Neural crest cell (in vitro differentiated cells): ENCODE measurements at regions not wholly inside any gene's neighbourhood (a gene's known extent, or its start where the extent isn't known, plus 50 kb on each side); places are given as distances from the start of the nearest gene placed in this dataset.

Experiments used
- DNase-seq: peaks from one replicate; pipeline ENCODE4 v3.0.0; 2021; ENCODE audit warnings: low read depth, mixed read lengths, low spot score
- H3K27ac Mint-ChIP-seq: one replicate; pipeline ENCODE4 v1.8.0; 2021; ENCODE audit warnings: mild to moderate bottlenecking, mixed read lengths; ENCODE audit not compliant: unreplicated experiment
- H3K27me3 Mint-ChIP-seq: 2 replicates; pipeline ENCODE4 v1.8.0; 2021; ENCODE audit warnings: low read depth, mild to moderate bottlenecking, mixed read lengths
- H3K36me3 Mint-ChIP-seq: 2 replicates; pipeline ENCODE4 v1.8.0; 2021; ENCODE audit warnings: low read depth, mild to moderate bottlenecking, mixed read lengths
- H3K4me1 Mint-ChIP-seq: 2 replicates; pipeline ENCODE4 v1.8.0; 2021; ENCODE audit warnings: mixed read lengths
- H3K4me3 Mint-ChIP-seq: one replicate; pipeline ENCODE4 v1.8.0; 2021; ENCODE audit warnings: mild to moderate bottlenecking, mixed read lengths
- H3K9me3 Mint-ChIP-seq: 2 replicates; pipeline ENCODE4 v1.8.0; 2021; ENCODE audit warnings: mixed read lengths
- TF ChIP-seq, protein P1 (sequence below): fragments of 200-600 bp; sonication (generic); conservative IDR thresholded peaks from 2 replicates; pipeline ENCODE4 v1.5.0; 2021; ENCODE audit warnings: antibody characterized with exemption, mild to moderate bottlenecking

DNA sequence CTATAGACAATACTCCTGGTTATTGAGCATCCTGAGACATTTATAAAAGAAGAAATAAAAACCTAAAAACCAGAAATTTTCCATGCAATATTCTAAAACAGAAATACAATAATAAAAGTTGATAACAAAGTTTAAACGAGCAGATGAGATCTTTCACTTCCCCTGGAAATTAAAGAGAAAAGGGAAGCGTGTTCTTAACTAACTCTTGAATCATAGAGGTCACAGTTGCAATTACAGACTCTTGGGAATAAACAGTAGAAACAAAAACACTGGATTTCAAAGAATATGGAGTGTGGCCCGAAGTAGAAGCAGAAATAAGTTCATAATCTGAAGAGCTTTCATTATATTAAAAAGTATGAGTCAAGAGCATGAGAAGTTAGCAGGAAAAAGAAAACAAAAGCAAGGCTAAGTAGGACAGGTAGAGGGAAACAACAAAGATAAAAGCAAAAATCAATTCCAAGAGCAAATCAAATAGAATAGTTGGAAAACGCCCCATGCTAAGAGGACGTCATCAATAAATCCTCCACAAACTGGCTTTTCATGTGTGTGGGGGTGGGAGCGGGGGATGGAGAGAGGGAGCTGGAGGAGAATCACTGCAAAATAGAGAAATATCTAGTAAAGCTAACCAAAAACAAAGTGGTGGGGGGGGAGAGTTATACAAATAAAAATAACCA lies 55.2 kb upstream of the C10orf71 start:
- TF ChIP-seq, protein P1, sequence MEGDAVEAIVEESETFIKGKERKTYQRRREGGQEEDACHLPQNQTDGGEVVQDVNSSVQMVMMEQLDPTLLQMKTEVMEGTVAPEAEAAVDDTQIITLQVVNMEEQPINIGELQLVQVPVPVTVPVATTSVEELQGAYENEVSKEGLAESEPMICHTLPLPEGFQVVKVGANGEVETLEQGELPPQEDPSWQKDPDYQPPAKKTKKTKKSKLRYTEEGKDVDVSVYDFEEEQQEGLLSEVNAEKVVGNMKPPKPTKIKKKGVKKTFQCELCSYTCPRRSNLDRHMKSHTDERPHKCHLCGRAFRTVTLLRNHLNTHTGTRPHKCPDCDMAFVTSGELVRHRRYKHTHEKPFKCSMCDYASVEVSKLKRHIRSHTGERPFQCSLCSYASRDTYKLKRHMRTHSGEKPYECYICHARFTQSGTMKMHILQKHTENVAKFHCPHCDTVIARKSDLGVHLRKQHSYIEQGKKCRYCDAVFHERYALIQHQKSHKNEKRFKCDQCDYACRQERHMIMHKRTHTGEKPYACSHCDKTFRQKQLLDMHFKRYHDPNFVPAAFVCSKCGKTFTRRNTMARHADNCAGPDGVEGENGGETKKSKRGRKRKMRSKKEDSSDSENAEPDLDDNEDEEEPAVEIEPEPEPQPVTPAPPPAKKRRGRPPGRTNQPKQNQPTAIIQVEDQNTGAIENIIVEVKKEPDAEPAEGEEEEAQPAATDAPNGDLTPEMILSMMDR = no peak
- H3K27ac Mint-ChIP-seq = no peak overlapping the region
- H3K4me1 Mint-ChIP-seq = peaks cover 16% of the 10 kb centered on the region
- no peaks in the 10 kb centered on the region for H3K27me3 Mint-ChIP-seq
- DNase-seq = no peak
- no peaks in the 10 kb centered on the region for H3K36me3 Mint-ChIP-seq
- H3K4me3 Mint-ChIP-seq = no peak overlapping the region
- H3K9me3 Mint-ChIP-seq = peaks cover 3% of the 10 kb centered on the region

DNA sequence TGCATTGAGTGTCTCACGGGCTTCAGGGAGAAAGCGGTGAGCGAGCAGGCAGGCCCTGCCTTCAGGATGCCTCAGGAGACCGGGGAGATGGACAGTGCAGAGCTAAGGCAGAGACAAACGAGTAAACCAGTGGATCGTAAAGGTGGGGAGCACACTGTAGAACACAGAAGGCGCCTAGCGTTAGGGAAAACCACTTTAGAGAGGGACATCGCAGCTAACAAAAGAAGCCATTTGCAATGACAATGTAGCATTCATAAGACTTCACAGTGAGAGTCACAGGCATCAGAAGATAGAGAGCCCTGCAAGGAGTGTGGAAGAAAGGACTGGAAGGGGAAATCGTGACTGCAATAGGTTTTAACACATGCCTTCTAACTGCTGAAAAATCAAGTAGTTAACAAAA lies 54.9 kb upstream of the TMEM273 start:
- Mint-ChIP-seq H3K27me3 (no peaks in the 10 kb centered on the region), H3K4me3 (no peak overlapping the region), H3K27ac (peak overlapping the region; percentile 53)

DNA sequence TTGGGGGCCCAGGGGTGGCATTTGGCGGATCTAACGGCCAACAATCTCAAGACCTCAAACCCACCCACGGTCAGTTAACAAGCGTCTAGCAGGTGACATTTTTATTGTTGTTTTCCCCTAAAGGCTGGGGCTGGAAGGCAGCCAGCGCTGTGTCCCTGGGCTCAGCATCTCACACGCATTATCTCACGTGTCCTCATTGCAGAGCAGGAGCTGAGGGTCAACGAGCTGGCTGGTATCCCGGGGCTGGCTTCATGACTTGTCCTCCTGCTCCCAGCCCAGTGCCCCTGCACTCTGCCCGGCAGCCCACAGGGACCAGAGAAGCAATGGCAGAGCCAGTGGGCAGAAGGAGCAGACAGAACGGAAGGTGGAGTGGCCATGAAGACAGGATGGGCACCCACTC lies 54.4 kb upstream of the TMEM273 start:
- Mint-ChIP-seq H3K27me3 (no peaks in the 10 kb centered on the region), H3K9me3 (no peaks in the 10 kb centered on the region), H3K36me3 (no peaks in the 10 kb centered on the region), H3K4me1 (peaks cover 16% of the 10 kb centered on the region), H3K4me3 (no peak overlapping the region), H3K27ac (no peak overlapping the region)
- TF ChIP-seq, protein P1 = no peak
- DNase-seq = no peak

More for the DNA sequence above, 54.9 kb upstream of the TMEM273 start:
- H3K9me3 Mint-ChIP-seq = peaks cover 2% of the 10 kb centered on the region
- H3K36me3 Mint-ChIP-seq = no peaks in the 10 kb centered on the region
- H3K4me1 Mint-ChIP-seq = peaks cover 16% of the 10 kb centered on the region
- TF ChIP-seq, protein P1 = no peak
- no peak for DNase-seq

DNA sequence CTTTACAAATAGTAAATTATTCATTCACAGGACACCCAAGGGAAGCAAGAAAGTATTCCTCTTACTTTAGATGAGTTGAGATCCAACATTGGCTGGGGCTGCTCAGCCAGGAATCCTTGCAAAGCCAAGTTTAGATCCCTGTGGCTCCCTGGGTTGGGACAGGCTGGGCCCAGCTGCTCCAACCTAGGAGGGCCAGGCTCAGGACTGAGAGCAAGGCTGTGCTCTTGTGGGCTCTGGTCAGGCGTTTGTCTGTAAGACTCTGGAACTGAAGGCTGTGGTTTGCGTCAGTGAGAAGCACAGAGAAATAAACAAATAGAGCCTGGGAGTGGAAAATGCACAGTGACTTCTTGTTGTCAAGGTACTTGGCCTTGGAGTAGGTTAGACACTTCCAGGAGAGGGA lies 53.2 kb upstream of the TMEM273 start:
- peaks cover 4% of the 10 kb centered on the region for H3K27me3 Mint-ChIP-seq
- H3K4me3 Mint-ChIP-seq = no peak overlapping the region
- TF ChIP-seq, protein P1 = no peak
- H3K27ac Mint-ChIP-seq = no peak overlapping the region
- H3K4me1 Mint-ChIP-seq = peaks cover 16% of the 10 kb centered on the region
- H3K36me3 Mint-ChIP-seq = no peaks in the 10 kb centered on the region
- H3K9me3 Mint-ChIP-seq = no peaks in the 10 kb centered on the region
- DNase-seq = no peak

DNA sequence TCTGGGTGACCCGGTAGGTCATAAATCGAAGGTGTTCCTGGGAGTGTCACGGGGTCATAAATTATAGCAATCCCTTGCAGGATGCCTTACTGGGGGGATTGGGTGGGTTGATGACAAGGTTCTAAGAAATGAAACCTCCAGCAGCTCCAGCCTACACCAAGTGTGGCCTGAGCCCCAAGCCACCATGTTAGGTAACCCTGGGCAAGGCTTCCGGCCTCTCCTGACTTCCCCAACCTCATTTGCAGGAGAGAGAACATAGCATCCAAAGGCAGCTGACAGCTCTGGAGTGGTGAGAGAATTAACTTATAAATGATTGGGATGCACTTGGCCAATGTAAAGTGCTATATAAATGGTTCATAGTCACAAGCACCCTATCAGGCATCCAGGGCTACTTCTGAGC lies 52.8 kb upstream of the TMEM273 start:
- DNase-seq = no peak
- Mint-ChIP-seq H3K36me3 (no peaks in the 10 kb centered on the region), H3K4me3 (no peak overlapping the region), H3K4me1 (peaks cover 16% of the 10 kb centered on the region), H3K27ac (no peak overlapping the region), H3K9me3 (no peaks in the 10 kb centered on the region), H3K27me3 (peaks cover 4% of the 10 kb centered on the region)
- TF ChIP-seq, protein P1 = no peak
